ENCODE measurements at regions not wholly inside any gene's neighbourhood (a gene's known extent, or its start where the extent isn't known, plus 50 kb on each side); places are given as distances from the start of the nearest gene placed in this dataset.

DNA sequence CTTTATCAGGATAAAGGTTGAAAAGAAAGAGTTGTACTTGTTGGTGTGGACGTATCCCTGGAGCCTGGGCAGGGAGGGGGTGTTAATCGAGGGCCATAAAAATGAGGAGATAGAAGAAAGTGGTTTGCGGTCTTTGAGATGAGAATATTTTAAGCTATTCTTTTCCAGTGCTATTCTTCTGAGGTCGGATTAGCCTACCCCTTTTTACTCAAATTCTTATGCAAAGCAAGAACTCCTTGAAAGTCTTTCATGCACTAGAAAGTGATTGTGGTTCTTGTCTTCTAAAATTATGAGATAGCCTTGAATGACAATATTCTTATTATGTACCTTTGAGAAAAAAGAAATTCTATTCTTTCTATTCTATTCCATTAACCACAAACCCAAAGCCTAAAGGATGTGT, 201.3 kb upstream of the SEMA3C start:
- Histone ChIP-seq H3K36me3 (ENCODE audit: control insufficient read depth in 4 of 4, insufficient read depth in 3 of 4, low read depth in 1 of 4, low read length in 3 of 4) (no peaks in the 10 kb centered on the region), H3K27me3 (ENCODE audit: control insufficient read depth in 4 of 4, insufficient read depth in 4 of 4, low read length in 3 of 4) (peaks cover 0 to 3% (median 0%) of the 10 kb centered on the region in 4 donors), H3K27ac (ENCODE audit: low read depth in 1 of 2, low read length in 2 of 2) (no peak overlapping the region), H3K9ac (ENCODE audit: low read depth in 1 of 2, low read length in 2 of 2) (no peak overlapping the region), H3K4me1 (ENCODE audit: control insufficient read depth in 4 of 4, insufficient read depth in 4 of 4, low read length in 3 of 4) (no peaks in the 10 kb centered on the region), H3K4me3 (ENCODE audit: low read depth in 1 of 3, low read length in 3 of 3) (no peak overlapping the region), H3K9me3 (ENCODE audit: control insufficient read depth in 4 of 4, low read length in 3 of 4) (no peaks in the 10 kb centered on the region)
- TF ChIP-seq EGR1 (IDR thresholded peaks at IDR 0.05; ENCODE audit: low read depth in 2 of 2) (no peak), TAF1 (conservative IDR thresholded peaks at IDR 0.05) (no peak), YY1 (IDR thresholded peaks at IDR 0.05) (no peak), REST (IDR thresholded peaks at IDR 0.05) (no peak), NR2F2 (IDR thresholded peaks at IDR 0.05) (no peak), HNF4A (conservative IDR thresholded peaks at IDR 0.05) (no peak), RXRA (IDR thresholded peaks at IDR 0.05) (no peak), FOXA1 (IDR thresholded peaks at IDR 0.05) (no peak), HNF4G (IDR thresholded peaks at IDR 0.05) (no peak), GABPA (IDR thresholded peaks at IDR 0.05 in 1 of 2, conservative IDR thresholded peaks at IDR 0.05 in 1 of 2) (no peak), SP1 (IDR thresholded peaks at IDR 0.05) (no peak), RAD21 (IDR thresholded peaks at IDR 0.05) (no peak), FOXA2 (IDR thresholded peaks at IDR 0.05) (no peak), CTCF (IDR thresholded peaks at IDR 0.05; ENCODE audit: low read depth, low read length, missing input control) (no peak), JUND (IDR thresholded peaks at IDR 0.05) (no peak)
- TF ChIP-seq, protein P1, sequence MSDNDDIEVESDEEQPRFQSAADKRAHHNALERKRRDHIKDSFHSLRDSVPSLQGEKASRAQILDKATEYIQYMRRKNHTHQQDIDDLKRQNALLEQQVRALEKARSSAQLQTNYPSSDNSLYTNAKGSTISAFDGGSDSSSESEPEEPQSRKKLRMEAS (IDR thresholded peaks at IDR 0.05): no peak
- TF ChIP-seq, protein P2, sequence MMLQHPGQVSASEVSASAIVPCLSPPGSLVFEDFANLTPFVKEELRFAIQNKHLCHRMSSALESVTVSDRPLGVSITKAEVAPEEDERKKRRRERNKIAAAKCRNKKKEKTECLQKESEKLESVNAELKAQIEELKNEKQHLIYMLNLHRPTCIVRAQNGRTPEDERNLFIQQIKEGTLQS (IDR thresholded peaks at IDR 0.05): no peak
- TF ChIP-seq, protein P3, sequence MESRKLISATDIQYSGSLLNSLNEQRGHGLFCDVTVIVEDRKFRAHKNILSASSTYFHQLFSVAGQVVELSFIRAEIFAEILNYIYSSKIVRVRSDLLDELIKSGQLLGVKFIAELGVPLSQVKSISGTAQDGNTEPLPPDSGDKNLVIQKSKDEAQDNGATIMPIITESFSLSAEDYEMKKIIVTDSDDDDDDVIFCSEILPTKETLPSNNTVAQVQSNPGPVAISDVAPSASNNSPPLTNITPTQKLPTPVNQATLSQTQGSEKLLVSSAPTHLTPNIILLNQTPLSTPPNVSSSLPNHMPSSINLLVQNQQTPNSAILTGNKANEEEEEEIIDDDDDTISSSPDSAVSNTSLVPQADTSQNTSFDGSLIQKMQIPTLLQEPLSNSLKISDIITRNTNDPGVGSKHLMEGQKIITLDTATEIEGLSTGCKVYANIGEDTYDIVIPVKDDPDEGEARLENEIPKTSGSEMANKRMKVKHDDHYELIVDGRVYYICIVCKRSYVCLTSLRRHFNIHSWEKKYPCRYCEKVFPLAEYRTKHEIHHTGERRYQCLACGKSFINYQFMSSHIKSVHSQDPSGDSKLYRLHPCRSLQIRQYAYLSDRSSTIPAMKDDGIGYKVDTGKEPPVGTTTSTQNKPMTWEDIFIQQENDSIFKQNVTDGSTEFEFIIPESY (IDR thresholded peaks at IDR 0.05): no peak
- WGBS: 84% methylated on average over 4 of the region's 4 CpGs
- DNase-seq (ENCODE audit: low spot score): no peak
